H1 (cell line): ENCODE measurements at regions not wholly inside any gene's neighbourhood (a gene's known extent, or its start where the extent isn't known, plus 50 kb on each side); places are given as distances from the start of the nearest gene placed in this dataset.

ENCODE experiments used
- CTCF ChIA-PET: fragments of 300-600 bp; sonication (Branson Sonifier 250); formaldehyde crosslinking; loops from one replicate; lab custom pipeline; 2021; ENCODE audit not compliant: partially characterized antibody; lab: Charles Lee
- POLR2A ChIA-PET: fragments of 300-600 bp; sonication (Branson Sonifier 250); formaldehyde crosslinking; loops from one replicate; lab custom pipeline; 2021; ENCODE audit warnings: inconsistent platforms; ENCODE audit not compliant: partially characterized antibody; lab: Charles Lee
- DNase-seq, 2 experiments: peaks; one replicate each; pipeline versions ENCODE4 v3.0.0 to v3.0.0-alpha.2; 2010 to 2022; ENCODE audit warnings: low spot score in 2 of 2, low read depth in 1 of 2, mixed read lengths in 1 of 2
- FAIRE-seq: peaks from 2 replicates; lab custom pipeline; 2011; peaks lifted over from hg19 to GRCh38; lab: Jason Lieb, UNC
- H2AFZ ChIP-seq: 2 replicates; pipeline ENCODE4 v1.8.1; 2012; ENCODE audit warnings: low read length, inconsistent platforms
- H2AK5ac ChIP-seq: 2 replicates; pipeline ENCODE4 v1.6.1; 2013; ENCODE audit warnings: low read depth, low read length
- H2BK120ac ChIP-seq: replicated peaks from 2 replicates; pipeline ENCODE3; 2013; ENCODE audit warnings: low read depth, low read length, inconsistent platforms
- H2BK12ac ChIP-seq: 2 replicates; pipeline ENCODE4 v1.6.1; 2013; ENCODE audit warnings: low read depth, low read length
- H2BK15ac ChIP-seq: 2 replicates; pipeline ENCODE4 v1.6.1; 2013; ENCODE audit warnings: low read length
- H2BK20ac ChIP-seq: 2 replicates; pipeline ENCODE4 v1.6.1; 2013; ENCODE audit warnings: low read length
- H2BK5ac ChIP-seq: 2 replicates; pipeline ENCODE4 v1.6.1; 2013; ENCODE audit warnings: low read depth, low read length
- H3K14ac ChIP-seq: 2 replicates; pipeline ENCODE4 v1.6.1; 2013; ENCODE audit warnings: inconsistent platforms; ENCODE audit not compliant: insufficient read length
- H3K18ac ChIP-seq: 2 replicates; pipeline ENCODE4 v1.6.1; 2013; ENCODE audit warnings: low read length; ENCODE audit errors: extremely low read depth
- H3K23ac ChIP-seq: 2 replicates; pipeline ENCODE4 v1.6.1; 2013; ENCODE audit warnings: inconsistent platforms; ENCODE audit not compliant: insufficient read length
- H3K23me2 ChIP-seq: 2 replicates; pipeline ENCODE4 v1.6.1; 2013; ENCODE audit warnings: low read depth, low read length
- H3K27ac ChIP-seq: 2 replicates; pipeline ENCODE4 v1.6.1; 2011; ENCODE audit warnings: low read depth, low read length, inconsistent platforms
- H3K27me3 ChIP-seq, 4 experiments: replicated peaks in 1 of 4; 1 replicate in 1 of 4; 2 replicates in 3 of 4; pipeline versions ENCODE4 v1.6.1 to v1.8.1; 2011 to 2013; ENCODE audit warnings: low read length in 3 of 4, mild to moderate bottlenecking in 3 of 4, inconsistent platforms in 2 of 4, mixed read lengths in 2 of 4, moderate library complexity in 1 of 4; ENCODE audit not compliant: control insufficient read depth in 3 of 4, insufficient read depth in 3 of 4; ENCODE audit errors: extremely low read depth in 1 of 4
- H3K36me3 ChIP-seq, 4 experiments: 2 replicates each; pipeline versions ENCODE4 v1.6.1 to v1.8.1; 2011 to 2013; ENCODE audit warnings: mild to moderate bottlenecking in 4 of 4, low read length in 3 of 4, moderate library complexity in 2 of 4, control low read depth in 1 of 4, inconsistent platforms in 1 of 4; ENCODE audit not compliant: insufficient read depth in 4 of 4, control insufficient read depth in 2 of 4
- H3K4ac ChIP-seq: replicated peaks from 2 replicates; pipeline ENCODE3; 2013; ENCODE audit warnings: low read length, low read depth, mixed read lengths, inconsistent platforms; ENCODE audit not compliant: insufficient read length
- H3K4me1 ChIP-seq, 4 experiments: replicated peaks in 1 of 4; 1 replicate in 1 of 4; 2 replicates in 3 of 4; pipeline versions ENCODE4 v1.6.1 to v1.8.1; 2011 to 2013; ENCODE audit warnings: low read length in 3 of 4, inconsistent platforms in 2 of 4, mixed read lengths in 1 of 4; ENCODE audit not compliant: insufficient read depth in 4 of 4, control insufficient read depth in 3 of 4
- H3K4me2 ChIP-seq, 2 experiments: 2 replicates each; pipeline versions ENCODE4 v1.6.1 to v1.8.1; 2011 to 2013; ENCODE audit warnings: low read depth in 2 of 2, low read length in 2 of 2, control low read depth in 1 of 2, inconsistent platforms in 1 of 2, mild to moderate bottlenecking in 1 of 2; ENCODE audit not compliant: insufficient read depth in 1 of 2
- H3K4me3 ChIP-seq, 4 experiments: fragments of 200-600, 300-600 bp in 1 of 4; sonication (generic), shearing (Covaris generic), sonication (Bioruptor Twin) in 1 of 4; 2 replicates each; pipeline versions ENCODE4 v1.5.1 to v1.8.1; 2011 to 2016; ENCODE audit warnings: low read length in 4 of 4, low read depth in 3 of 4, control low read depth in 2 of 4, inconsistent platforms in 2 of 4, mild to moderate bottlenecking in 2 of 4, mixed read lengths in 1 of 4, moderate library complexity in 1 of 4; ENCODE audit not compliant: insufficient read depth in 2 of 4; ENCODE audit errors: extremely low read depth in 1 of 4
- H3K56ac ChIP-seq: replicated peaks from 2 replicates; pipeline ENCODE3; 2013; ENCODE audit warnings: low read depth, mild to moderate bottlenecking, mixed read lengths, low read length, inconsistent platforms; ENCODE audit not compliant: insufficient read length
- H3K79me1 ChIP-seq: 2 replicates; pipeline ENCODE4 v1.6.1; 2013; ENCODE audit warnings: low read depth, low read length, control low read depth
- H3K79me2 ChIP-seq, 2 experiments: 2 replicates each; pipeline versions ENCODE4 v1.6.1 to v1.8.1; 2012 to 2013; ENCODE audit warnings: low read length in 2 of 2, mild to moderate bottlenecking in 2 of 2, inconsistent platforms in 1 of 2; ENCODE audit not compliant: insufficient read depth in 2 of 2, control insufficient read depth in 1 of 2
- H3K9ac ChIP-seq, 4 experiments: replicated peaks in 1 of 4; 1 replicate in 1 of 4; 2 replicates in 3 of 4; pipeline versions ENCODE4 v1.6.1 to v1.8.1; 2011 to 2013; ENCODE audit warnings: low read depth in 3 of 4, low read length in 3 of 4, control low read depth in 2 of 4, mild to moderate bottlenecking in 2 of 4, moderate library complexity in 2 of 4, inconsistent platforms in 1 of 4; ENCODE audit errors: extremely low read depth in 1 of 4
- H3K9me3 ChIP-seq, 2 experiments: 2 replicates each; pipeline versions ENCODE4 v1.6.1 to v1.8.1; 2012 to 2013; ENCODE audit warnings: mild to moderate bottlenecking in 2 of 2, moderate library complexity in 2 of 2, control low read depth in 1 of 2, inconsistent platforms in 1 of 2, low read depth in 1 of 2, low read length in 1 of 2, mixed read lengths in 1 of 2; ENCODE audit not compliant: insufficient read depth in 2 of 2
- H4K20me1 ChIP-seq, 2 experiments: replicated peaks in 1 of 2; 2 replicates each; pipeline versions ENCODE3 to v1.8.1; 2011 to 2013; ENCODE audit warnings: inconsistent platforms in 2 of 2, low read length in 2 of 2, mild to moderate bottlenecking in 1 of 2; ENCODE audit not compliant: insufficient read depth in 2 of 2, control insufficient read depth in 1 of 2
- H4K5ac ChIP-seq: 2 replicates; pipeline ENCODE4 v1.6.1; 2013; ENCODE audit warnings: low read length, low read depth, mixed read lengths, inconsistent platforms; ENCODE audit not compliant: insufficient read length
- H4K8ac ChIP-seq: 2 replicates; pipeline ENCODE4 v1.8.0; 2013; ENCODE audit warnings: mild to moderate bottlenecking, moderate library complexity, low read length, inconsistent platforms; ENCODE audit not compliant: insufficient read depth; ENCODE audit errors: extremely low read depth
- H4K91ac ChIP-seq: replicated peaks from 2 replicates; pipeline ENCODE3; 2013; ENCODE audit warnings: low read length, mixed read lengths, inconsistent platforms; ENCODE audit not compliant: insufficient read length
- BACH1 ChIP-seq: IDR thresholded peaks from 2 replicates; pipeline ENCODE4 v1.6.1; 2012; ENCODE audit warnings: low read length, improper control_type of control experiment
- CBX5 ChIP-seq: fragments of 300-800, 300-1000 bp; sonication (generic); IDR thresholded peaks from 2 replicates; pipeline ENCODE4 v1.7.1; 2016; ENCODE audit warnings: antibody characterized with exemption, low read length, low read depth
- CHD2 ChIP-seq: IDR thresholded peaks from 2 replicates; pipeline ENCODE4 v1.6.1; 2012; ENCODE audit warnings: low read length, improper control_type of control experiment
- CREB1 ChIP-seq: IDR thresholded peaks from 2 replicates; pipeline ENCODE4 v1.6.1; 2012; ENCODE audit warnings: inconsistent platforms
- EGR1 ChIP-seq: IDR thresholded peaks from 2 replicates; pipeline ENCODE4 v1.6.1; 2011; ENCODE audit warnings: low read depth, low read length, borderline replicate concordance
- GABPA ChIP-seq: IDR thresholded peaks from 2 replicates; pipeline ENCODE4 v1.6.1; 2011; ENCODE audit warnings: mild to moderate bottlenecking, low read length, moderate library complexity, borderline replicate concordance; ENCODE audit not compliant: insufficient read depth
- HDAC6 ChIP-seq: IDR thresholded peaks from one replicate; pipeline ENCODE4 v1.7.1; 2012; ENCODE audit warnings: low read depth, mild to moderate bottlenecking, inconsistent platforms, low read length, moderate library complexity
- KDM4A ChIP-seq: IDR thresholded peaks from one replicate; pipeline ENCODE4 v1.7.1; 2012; ENCODE audit warnings: low read depth, mild to moderate bottlenecking, moderate library complexity, low read length, inconsistent platforms; ENCODE audit not compliant: severe bottlenecking
- MAFK ChIP-seq: IDR thresholded peaks from 2 replicates; pipeline ENCODE4 v1.6.1; 2012; ENCODE audit warnings: low read depth, mild to moderate bottlenecking, improper control_type of control experiment, low read length
- NANOG ChIP-seq: IDR thresholded peaks from 2 replicates; pipeline ENCODE4 v1.6.1; 2011; ENCODE audit warnings: low read length, low read depth, mild to moderate bottlenecking, inconsistent platforms; ENCODE audit not compliant: insufficient read depth, poor library complexity, severe bottlenecking
- POLR2A ChIP-seq, 2 experiments: IDR thresholded peaks; 1 replicate in 1 of 2; 2 replicates in 1 of 2; pipeline ENCODE4 v1.6.1; 2011; ENCODE audit warnings: low read depth in 2 of 2, low read length in 2 of 2, mild to moderate bottlenecking in 2 of 2; ENCODE audit errors: control extremely low read depth in 1 of 2
- POLR2AphosphoS5 ChIP-seq: IDR thresholded peaks from 2 replicates; pipeline ENCODE4 v1.6.1; 2011; ENCODE audit warnings: low read depth, low read length
- SIN3A ChIP-seq, 2 experiments: IDR thresholded peaks in 1 of 2; conservative IDR thresholded peaks in 1 of 2; 2 replicates each; pipeline ENCODE4 v1.6.1; 2011 to 2012; ENCODE audit warnings: low read length in 2 of 2, improper control_type of control experiment in 1 of 2, low read depth in 1 of 2, mild to moderate bottlenecking in 1 of 2
- SP1 ChIP-seq: IDR thresholded peaks from 2 replicates; pipeline ENCODE4 v1.6.1; 2011; ENCODE audit warnings: low read depth, low read length
- SRF ChIP-seq: IDR thresholded peaks from 2 replicates; pipeline ENCODE4 v1.6.1; 2011; ENCODE audit warnings: mild to moderate bottlenecking, low read depth, low read length, moderate library complexity
- YY1 ChIP-seq: IDR thresholded peaks from 2 replicates; pipeline ENCODE4 v1.6.1; 2011; ENCODE audit warnings: low read depth, mild to moderate bottlenecking, low read length
- WGBS, 2 experiments: shearing (Covaris generic) in 1 of 2; methylation state at CpG; one replicate each; pipeline versions ENCODE4 v1.1.6 to v1.1.7; 2013 to 2015; ENCODE audit warnings: low lambda C conversion rate in 2 of 2, mixed read lengths in 2 of 2, inconsistent platforms in 1 of 2, low coverage in 1 of 2, missing lambda C conversion rate in 1 of 2; ENCODE audit not compliant: insufficient replicate concordance in 2 of 2, insufficient coverage in 1 of 2, insufficient read length in 1 of 2; ENCODE audit errors: extremely low coverage in 1 of 2, missing lambda C conversion rate in 1 of 2; 5-methylcytosine and 5-hydroxymethylcytosine counted together

GRCh38 chr10:30546511-30546910 is 83.0 kb downstream of the LYZL2 start:
- H3K4ac ChIP-seq: no peak overlapping the region
- no peak overlapping the region for H4K91ac ChIP-seq
- H3K56ac ChIP-seq: no peak overlapping the region
- DNase-seq: no peak
- no peaks in the 10 kb centered on the region for H4K20me1 ChIP-seq
- POLR2A ChIA-PET: no interaction called here
- no peaks in the 10 kb centered on the region for H3K27me3 ChIP-seq
- H2AK5ac ChIP-seq: no peak overlapping the region
- no peak overlapping the region for H3K4me2 ChIP-seq
- H2BK15ac ChIP-seq: no peak overlapping the region
- no peak overlapping the region for H4K5ac ChIP-seq
- no peak overlapping the region for H3K23ac ChIP-seq
- no peak overlapping the region for H2BK5ac ChIP-seq
- H3K9me3 ChIP-seq: no peaks in the 10 kb centered on the region
- no peaks in the 10 kb centered on the region for H3K79me1 ChIP-seq
- H3K23me2 ChIP-seq: no peaks in the 10 kb centered on the region
- H3K9ac ChIP-seq: no peak overlapping the region
- H3K79me2 ChIP-seq: no peaks in the 10 kb centered on the region
- no peak overlapping the region for H3K27ac ChIP-seq
- no peak overlapping the region for H3K4me3 ChIP-seq
- 88% methylated on average over 9 of the region's 9 CpGs; no CpG with 5 or more reads in 1 of the 2 experiments for WGBS, 2 experiments
- CTCF ChIA-PET: interaction anchor here (0.7 to 1.5 kb wide), 3 partner anchors 11 to 35 kb away, joined by 3 to 10 read pairs (median 3); no protein-coding TSS in a partner anchor
- H3K36me3 ChIP-seq: no peaks in the 10 kb centered on the region
- H3K4me1 ChIP-seq: peaks cover 0 to 7% (median 1%) of the 10 kb centered on the region in 4 experiments; a peak in 2 of 7 replicates
- no peak overlapping the region for H3K18ac ChIP-seq
- no peak overlapping the region for H2BK12ac ChIP-seq
- H3K14ac ChIP-seq: no peak overlapping the region
- no peak overlapping the region for H4K8ac ChIP-seq
- H2AFZ ChIP-seq: no peak overlapping the region
- FAIRE-seq: no peak
- H2BK20ac ChIP-seq: no peak overlapping the region
- H2BK120ac ChIP-seq: no peak overlapping the region
- TF ChIP-seq CREB1 (no peak), BACH1 (no peak), MAFK (no peak), NANOG (no peak), POLR2AphosphoS5 (no peak), GABPA (no peak), SIN3A (conservative IDR thresholded peaks at IDR 0.05 in 1 of 2, IDR thresholded peaks at IDR 0.05 in 1 of 2; ENCODE audit: low read depth in 1 of 2, low read length in 2 of 2) (no peak), POLR2A (IDR thresholded peaks at IDR 0.05; ENCODE audit: control extremely low read depth in 1 of 2, low read depth in 2 of 2, low read length in 2 of 2) (no peak), CBX5 (no peak), CHD2 (no peak), HDAC6 (no peak), SP1 (no peak), SRF (no peak), EGR1 (no peak), YY1 (no peak), KDM4A (no peak)
